ENCODE measurements at regions not wholly inside any gene's neighbourhood (a gene's known extent, or its start where the extent isn't known, plus 50 kb on each side); places are given as distances from the start of the nearest gene placed in this dataset.

DNA sequence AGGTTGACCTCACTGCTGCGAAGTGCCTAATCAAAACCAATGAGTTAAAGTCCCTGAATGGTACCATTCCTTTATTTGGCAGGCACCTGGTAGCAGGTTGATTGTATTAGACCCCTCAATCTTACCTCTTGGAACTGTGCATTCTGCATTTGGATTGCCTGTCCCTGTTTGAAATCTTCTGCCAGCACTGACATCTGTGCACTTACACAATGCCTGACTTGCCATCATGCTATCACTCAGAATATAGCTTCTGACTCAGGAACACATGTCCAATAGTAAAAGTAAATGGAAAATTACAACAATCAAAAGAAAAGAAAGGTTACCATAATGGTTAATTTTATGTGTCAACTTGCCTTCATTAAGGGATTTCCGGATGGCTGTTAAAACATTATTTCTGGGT, 366.0 kb upstream of the PDGFD start:
- DNase-seq (ENCODE audit: low spot score), result no peak

GRCh38 chr11:104529213-104529612, 365.3 kb upstream of the PDGFD start:
- no peak for DNase-seq (ENCODE audit: low spot score)

DNA sequence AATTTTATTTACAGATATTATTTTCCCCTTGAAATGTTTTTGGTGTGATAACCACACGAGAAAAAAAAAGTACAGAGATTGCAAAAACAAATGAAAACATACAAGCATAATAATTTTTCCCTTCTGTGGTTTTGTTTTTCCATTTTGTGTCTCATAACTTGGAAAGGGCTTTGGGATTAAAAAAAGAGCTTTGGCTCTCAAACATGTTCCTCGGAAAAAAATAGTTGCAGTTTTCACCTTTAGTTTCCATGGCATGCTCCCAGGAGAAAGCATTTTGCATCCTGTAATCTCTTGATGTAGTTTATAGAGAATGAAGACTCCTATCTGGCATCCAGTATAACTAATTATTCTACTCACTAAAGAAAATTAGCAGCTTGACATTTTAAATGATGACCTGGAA, 362.1 kb upstream of the PDGFD start:
- DNase-seq (ENCODE audit: low spot score), result no peak

GRCh38 chr11:104525416-104525815, 361.5 kb upstream of the PDGFD start:
- DNase-seq (ENCODE audit: low spot score), result no peak

GRCh38 chr11:104524254-104524653, 360.3 kb upstream of the PDGFD start:
- DNase-seq (ENCODE audit: low spot score), result no peak

- no peak for DNase-seq (ENCODE audit: low spot score)
Observed at GRCh38 chr11:104523611-104524010, 359.7 kb upstream of the PDGFD start.

- DNase-seq (ENCODE audit: low spot score), result no peak
Observed at GRCh38 chr11:104522650-104523049, 358.7 kb upstream of the PDGFD start.

DNA sequence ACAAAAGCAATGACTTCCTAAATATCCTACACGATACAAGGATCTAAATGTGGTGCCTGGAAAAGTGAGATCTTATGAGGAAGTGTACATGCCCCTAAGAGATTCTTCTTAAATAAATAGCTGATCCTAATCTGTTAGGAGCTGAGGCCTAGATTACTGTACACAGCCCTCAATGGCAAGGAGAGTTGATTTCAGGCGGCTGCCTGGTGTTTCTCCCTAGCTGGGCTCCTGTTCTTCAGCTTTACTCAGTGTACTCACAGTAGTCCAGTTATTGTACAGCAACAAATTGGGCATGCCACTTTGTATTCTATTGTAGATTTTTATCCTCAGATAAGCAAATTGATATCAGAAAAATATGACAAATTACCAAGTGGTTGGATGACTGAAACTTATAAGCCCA, 358.2 kb upstream of the PDGFD start:
- no peak for DNase-seq (ENCODE audit: low spot score)

- no peak for DNase-seq (ENCODE audit: low spot score)
Observed at GRCh38 chr11:104510169-104510568, 346.2 kb upstream of the PDGFD start.

DNA sequence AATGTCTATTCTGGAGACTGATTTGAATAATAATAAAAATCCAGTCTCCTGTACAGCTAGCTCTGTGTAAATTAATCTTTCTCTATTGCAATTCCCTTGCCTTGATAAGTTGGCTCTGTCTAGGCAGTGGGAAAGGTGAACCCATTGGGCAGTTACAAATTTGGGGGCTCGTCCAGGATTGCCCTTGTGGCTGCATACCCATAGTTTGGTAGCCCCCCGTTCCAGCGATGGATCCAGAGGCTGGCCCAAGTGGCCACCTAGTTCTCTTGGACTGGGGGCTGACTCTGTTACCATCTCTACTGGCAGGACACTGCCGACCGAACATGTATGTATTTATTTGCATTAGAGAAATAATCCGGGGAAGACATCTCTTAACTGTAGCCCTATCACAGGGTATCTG, 326.2 kb upstream of the PDGFD start:
- DNase-seq (ENCODE audit: low spot score), result no peak

DNA sequence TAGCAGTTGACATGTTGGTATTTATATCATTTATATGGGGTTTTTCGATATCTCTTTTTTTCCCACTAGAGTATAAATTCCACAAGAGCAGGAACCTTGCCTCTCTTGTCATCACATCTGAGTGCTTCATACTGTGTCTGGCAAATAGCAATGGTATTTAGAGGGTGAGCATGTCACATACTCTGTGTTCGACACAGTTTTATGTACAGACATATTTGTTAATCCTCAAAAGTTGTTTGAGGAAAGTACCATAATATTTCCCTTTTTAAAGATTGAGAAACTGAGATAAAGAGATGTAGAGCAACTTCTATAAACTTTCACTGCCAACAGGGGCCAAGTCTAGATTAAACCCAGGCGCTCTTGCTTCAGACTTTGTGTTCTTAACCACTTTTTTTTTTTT, 324.6 kb upstream of the PDGFD start:
- no peak for DNase-seq (ENCODE audit: low spot score)

DNA sequence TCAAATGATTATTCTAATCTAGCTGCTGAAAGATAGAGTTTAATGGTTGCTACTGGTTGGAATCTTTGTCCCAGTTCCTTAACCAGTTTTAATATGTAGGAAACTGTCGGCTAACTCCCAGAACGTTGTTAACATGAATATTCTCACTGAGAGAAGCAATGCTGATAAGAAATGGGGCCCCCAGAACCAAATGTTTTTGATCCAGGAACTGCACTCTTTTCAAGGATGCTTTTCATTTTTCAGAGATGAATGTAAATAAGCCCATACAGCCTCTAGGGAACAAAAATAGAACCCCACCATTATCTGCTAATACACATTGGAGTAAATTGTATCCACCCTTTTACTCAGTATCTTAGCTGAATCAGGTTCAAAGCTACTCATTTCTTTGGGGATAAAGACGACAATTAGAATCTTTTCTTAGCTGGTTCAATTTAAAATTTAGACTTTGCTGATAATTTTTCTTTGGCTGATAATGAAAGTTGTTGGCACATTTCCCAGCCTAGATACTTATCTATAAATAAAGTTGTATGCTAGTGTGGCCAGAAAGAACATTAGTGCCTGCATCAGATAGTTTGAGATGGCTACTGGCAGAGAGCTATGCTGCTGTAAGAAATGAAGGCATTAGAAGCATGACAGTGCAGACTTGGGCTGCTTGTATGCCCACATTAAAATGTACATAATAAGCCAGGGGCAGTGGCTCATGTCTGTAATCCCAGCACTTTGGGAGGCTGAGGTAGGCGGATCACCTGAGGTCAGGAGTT, 323.3 kb upstream of the PDGFD start:
- DNase-seq (ENCODE audit: low spot score), result no peak

DNA sequence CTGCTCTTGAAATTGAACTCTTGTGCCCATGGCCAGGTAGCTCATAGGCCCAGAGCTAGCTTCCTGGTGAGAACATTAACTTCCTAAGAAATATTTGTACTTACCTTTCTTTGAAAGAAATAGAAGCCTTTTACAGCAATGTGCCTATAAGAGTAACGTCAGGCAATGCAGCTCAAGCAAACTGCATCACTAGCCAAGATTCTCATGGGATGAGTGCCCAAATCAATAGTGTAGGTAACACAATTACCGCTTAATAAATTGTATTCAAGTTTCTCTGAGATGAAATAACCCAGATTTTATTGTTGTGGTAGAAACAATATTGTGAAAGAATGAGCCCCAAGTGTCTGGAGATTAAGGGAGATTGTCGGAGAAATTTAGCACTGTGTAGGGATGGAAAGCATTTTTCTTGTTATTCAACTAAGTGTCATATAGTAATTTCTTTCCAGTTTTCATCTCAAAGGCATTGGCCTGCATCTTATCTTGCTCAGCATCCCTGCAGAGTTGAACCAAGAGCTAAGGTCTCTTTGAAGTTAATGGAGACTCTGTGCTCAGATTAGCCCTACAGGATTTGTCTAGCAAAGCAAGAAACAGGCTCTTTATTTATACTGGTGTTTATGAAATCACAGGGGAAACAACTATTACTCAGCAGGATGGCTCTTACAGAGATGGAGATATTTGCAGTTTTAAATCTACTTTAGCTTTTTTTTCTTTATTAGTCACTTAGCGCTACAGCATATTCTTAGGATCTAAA, 321.0 kb upstream of the PDGFD start:
- DNase-seq (ENCODE audit: low spot score), result no peak

DNA sequence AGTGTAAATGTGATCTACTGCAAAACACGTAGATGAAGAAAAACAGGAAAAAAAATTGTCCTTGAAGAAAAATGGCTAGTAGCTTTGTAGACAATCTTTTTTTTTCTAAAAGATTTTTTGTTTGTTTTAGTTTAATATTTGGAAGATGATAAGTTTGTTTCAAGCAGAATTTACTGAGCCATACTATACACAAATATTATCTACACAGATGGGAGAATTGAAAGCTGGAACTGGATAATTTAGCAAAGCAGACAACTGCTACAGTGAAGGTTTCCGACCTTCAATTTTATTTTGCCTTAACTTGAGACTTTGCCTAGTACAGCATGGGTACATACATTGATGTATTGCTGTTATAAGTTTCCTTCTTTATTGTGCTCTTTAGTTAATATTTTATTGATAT, 313.0 kb upstream of the PDGFD start:
- DNase-seq (ENCODE audit: low spot score), result no peak

GRCh38 chr11:104476454-104476853, 312.5 kb upstream of the PDGFD start:
- no peak for DNase-seq (ENCODE audit: low spot score)

- no peak for DNase-seq (ENCODE audit: low spot score)
Observed at GRCh38 chr11:104467404-104467803, 303.5 kb upstream of the PDGFD start.

- DNase-seq (ENCODE audit: low spot score), result no peak
Observed at GRCh38 chr11:104465321-104465720, 301.4 kb upstream of the PDGFD start.

DNA sequence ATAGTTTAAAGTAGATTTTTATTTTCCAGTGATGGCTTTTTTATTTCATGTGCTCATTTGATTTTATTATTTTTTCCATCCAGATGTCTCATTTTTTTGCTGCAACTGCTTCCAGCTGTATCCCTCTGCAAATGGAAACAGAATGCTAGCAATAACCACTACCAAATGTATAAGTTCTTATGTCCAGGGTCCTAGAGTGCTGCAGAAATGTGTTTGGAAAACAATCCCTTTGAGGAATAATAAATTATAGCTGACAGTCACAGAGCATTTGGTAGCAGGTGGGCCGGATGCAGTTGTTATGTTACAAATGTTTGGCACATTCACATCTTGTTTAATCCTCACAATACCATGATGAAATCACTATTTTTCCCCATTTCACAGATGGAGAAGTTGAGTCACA, 300.7 kb upstream of the PDGFD start:
- no peak for DNase-seq (ENCODE audit: low spot score)

DNA sequence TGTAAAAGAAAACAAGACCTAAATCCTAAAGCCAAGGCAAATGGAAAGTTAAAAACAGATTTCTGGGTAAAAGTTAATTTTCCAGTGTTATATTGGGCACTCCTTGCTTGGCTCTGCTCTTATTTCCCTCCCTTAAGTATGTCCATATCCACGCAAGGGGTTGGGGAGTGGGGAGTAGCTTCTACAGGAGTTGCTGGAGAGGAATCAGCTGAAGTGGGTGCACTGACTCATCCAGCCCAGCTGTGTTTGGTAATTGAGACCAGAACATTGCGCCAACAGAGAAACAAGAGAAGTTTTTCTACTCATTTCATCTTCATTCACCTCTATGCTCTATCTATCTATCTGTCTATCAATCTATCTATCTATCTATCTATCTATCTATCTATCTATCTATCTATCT, 298.4 kb upstream of the PDGFD start:
- no peak for DNase-seq (ENCODE audit: low spot score)

- DNase-seq (ENCODE audit: low spot score), result peak; percentile 11
Observed at GRCh38 chr11:104451197-104451893, 287.4 kb upstream of the PDGFD start.

- no peak for DNase-seq (ENCODE audit: low spot score)
Observed at GRCh38 chr11:104443387-104443786, 279.4 kb upstream of the PDGFD start.

DNA sequence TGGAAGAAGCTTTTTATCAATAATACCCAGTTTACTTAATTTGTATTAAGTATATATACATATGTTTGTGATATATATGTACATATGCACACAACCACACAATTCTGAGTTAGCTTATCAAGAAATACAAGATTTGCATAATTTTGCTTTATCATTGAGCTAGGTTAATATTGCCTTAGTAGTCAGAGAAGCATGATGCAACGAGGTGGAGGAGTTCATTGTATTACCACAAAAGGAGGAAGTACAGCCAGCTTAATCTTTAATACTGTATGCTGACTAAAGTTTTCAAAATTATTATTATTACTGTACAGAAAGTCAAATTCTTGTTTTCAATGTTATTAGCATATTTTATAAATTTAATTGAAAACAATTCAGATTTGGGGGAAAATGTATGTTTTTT, 278.4 kb upstream of the PDGFD start:
- DNase-seq (ENCODE audit: low spot score), result peak; percentile 61

GRCh38 chr11:104435494-104435893, 271.5 kb upstream of the PDGFD start:
- no peak for DNase-seq (ENCODE audit: low spot score)
